ENCODE measurements at regions not wholly inside any gene's neighbourhood (a gene's known extent, or its start where the extent isn't known, plus 50 kb on each side); places are given as distances from the start of the nearest gene placed in this dataset.

GRCh38 chr14:39843881-39844280, 411.6 kb upstream of the FBXO33 start:
- DNase-seq = no peak

- DNase-seq = no peak
These were observed 408.9 kb upstream of the FBXO33 start for GRCh38 chr14:39841088-39841487.

GRCh38 chr14:39827901-39828655, 395.8 kb upstream of the FBXO33 start:
- DNase-seq = no peak

DNA sequence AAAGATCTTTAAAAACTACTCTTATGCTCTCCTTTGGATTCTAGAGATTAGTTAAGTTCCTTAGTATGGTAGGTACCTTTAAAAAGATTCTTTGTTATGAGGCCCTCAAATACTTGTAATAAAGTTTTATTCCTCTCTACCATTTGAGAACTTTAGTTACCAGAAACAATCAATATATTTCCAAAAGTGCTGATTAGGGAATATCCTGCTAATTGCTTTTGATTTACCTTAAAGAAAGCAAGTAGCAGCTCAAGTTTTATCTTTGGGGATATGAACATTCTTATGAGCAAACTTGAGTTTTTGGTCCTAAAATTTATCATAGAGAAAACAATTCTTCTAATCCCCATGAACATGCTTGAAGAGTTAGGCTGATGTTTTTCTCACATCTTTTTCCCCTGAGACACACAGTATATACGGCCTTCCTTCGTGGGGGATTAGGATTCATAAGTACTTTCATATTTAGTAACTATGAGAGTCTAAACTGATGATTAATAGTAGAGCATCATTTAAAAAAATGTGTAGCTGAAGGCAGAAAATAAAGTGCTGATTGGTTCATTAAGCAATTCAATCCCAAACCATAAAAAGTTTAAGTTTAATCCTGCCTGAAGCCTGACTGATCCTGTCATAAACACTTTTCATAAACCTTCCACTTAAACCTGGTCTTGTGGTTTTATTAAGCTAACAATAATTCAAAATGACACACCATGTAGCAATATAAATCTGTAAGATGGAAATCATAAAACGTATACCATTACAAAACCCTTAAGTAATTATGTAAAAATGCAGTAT, 380.5 kb upstream of the FBXO33 start:
- DNase-seq = no peak

GRCh38 chr14:39807271-39807670, 375.0 kb upstream of the FBXO33 start:
- no peak for DNase-seq

GRCh38 chr14:39784461-39784860, 352.2 kb upstream of the FBXO33 start:
- DNase-seq = no peak

DNA sequence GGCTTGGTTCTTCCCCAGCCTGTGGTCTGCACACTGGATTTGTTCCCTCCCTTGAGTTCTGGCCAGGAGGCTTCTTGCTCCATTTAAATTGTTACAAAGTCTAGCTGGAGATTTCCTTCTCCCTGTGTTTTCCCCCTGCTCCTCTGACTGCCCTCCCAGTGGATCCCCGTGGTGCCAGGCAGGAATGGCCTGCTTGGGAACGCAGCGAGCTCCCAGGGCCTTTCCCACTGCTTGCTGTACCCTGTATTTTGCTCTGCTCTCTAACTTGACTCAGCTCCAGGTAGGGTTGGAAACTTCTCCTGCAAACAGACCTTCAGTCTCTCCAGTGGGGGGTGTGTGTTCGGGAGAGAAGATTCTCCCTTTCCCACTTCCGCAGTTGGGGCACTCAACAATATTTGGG, 349.2 kb upstream of the FBXO33 start:
- DNase-seq = no peak

DNA sequence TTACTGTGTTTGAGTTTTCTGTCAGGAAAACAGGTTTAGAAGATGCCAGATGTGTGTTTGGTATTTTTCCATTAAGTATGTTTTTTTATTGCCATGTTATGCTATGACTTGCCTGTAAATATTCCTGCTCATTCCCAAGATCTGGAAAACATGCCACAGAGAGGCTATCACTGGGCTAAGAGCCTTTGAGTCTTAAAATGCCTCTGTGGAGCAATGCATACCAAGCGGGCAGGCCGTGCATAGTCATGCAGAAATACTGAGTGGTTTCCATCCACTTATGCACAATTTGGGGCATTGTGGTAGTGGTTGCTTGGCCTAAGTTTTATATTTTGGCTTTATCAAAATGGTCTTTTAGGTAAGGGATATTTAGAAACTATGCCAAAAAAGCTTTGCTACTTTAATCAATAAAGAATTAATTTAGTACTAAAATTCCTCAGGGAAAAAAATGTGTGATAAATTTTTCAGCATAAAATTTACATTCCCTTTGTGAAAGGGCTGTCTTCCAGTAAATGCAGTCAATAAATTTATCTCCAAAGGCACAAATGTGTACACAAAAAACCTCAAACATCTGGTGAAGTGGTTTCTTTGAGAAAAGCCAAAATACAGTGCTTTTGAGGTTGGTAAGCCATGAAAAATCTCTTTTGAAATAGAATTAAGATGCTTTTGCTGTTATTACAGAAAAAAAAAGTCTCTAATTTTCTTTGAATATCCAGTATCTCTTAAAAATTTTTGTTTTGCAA, 341.3 kb upstream of the FBXO33 start:
- DNase-seq = no peak

GRCh38 chr14:39772627-39773026, 340.4 kb upstream of the FBXO33 start:
- DNase-seq = no peak

GRCh38 chr14:39768589-39768988, 336.4 kb upstream of the FBXO33 start:
- no peak for DNase-seq

DNA sequence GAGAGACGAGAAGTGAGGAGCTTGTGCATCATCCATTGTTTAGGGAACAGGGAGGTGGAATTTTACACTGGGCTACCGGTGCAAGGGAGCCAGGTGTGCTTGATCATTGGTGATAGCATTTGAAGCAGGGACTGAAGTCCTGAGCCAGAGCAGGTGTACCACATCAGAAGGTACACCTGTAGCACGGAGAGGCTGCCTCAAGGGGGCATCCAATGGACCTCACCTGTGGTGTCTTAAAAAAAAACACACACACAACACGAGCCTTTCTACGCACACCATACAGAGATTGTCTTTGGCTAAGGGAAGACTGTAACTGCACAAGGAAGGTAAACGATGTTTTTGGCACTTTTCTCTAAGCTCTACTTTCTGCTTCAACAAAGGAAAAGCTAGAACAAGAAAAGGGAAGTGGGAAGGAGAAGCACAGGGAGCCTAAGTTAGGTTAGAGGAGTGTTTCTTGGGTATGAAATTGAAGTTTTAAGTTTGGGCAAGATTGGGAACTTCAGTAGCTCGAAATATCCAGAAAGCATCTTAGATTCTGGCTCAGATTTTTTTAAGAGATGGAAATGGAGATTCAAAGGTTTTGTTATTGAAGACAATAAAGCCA, 334.3 kb upstream of the FBXO33 start:
- no peak for DNase-seq

- no peak for DNase-seq
These were observed 333.4 kb upstream of the FBXO33 start for GRCh38 chr14:39765676-39766075.

GRCh38 chr14:39763402-39763890, 331.2 kb upstream of the FBXO33 start:
- DNase-seq = no peak

DNA sequence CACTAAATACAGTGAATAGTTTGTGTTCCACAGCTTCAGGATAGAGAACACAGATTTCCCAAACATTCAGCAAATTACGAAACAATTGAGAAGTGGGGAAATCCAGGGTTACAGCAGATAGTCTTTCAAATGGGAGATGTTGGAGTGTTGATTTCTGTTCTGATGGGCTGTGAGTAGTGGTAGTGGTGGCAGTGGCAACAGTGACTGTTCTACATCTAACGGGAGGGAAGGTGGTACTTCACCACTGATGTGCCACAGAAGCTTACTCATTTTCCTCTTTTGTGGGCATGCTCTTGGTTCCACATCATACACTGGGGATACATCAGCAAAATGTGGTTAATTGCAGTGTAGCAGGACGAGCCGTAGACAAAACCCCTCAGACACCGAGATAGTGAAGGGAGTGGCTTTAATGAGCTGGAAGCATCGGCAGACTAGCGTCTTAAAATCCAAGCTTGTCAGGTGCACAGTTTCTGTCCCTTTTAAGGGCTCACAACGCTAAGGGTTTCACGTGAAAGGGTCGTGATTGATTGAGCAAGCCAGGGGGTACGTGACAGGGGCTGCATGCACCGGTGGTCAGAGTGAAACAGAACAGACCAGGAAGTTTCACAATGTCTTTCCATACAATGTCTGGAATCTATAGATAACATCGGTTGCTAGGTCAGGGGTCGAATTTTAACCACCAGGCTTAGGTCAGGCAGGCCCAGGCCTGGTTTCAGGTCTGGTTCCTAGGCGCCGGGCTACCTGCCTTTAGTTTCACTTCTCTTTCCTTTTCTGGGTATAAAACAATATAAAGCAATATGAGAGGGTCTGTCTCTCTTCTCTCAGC, 330.6 kb upstream of the FBXO33 start:
- DNase-seq = no peak

- no peak for DNase-seq
These were observed 323.1 kb upstream of the FBXO33 start for GRCh38 chr14:39755269-39755878.

GRCh38 chr14:39740454-39740853, 308.2 kb upstream of the FBXO33 start:
- DNase-seq = no peak

DNA sequence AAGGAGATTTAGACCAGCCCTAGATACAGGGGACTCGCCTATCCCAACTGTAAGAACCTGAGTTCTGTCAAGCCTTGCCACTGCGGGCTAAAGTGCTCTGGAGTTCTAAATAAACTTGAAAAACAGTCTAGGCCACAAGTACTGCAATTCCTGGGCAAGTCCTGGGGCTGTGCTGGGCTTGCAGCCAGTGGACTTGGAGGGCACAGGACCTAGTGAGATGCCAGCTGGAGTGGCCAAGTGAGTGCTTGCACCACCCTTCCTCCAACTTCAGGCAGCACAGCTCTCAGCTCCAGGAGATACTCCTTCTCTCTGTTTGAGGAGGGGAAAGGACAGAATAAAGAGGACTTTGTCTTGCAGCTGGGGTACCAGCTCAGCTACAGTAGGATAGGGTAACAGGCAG, 307.6 kb upstream of the FBXO33 start:
- DNase-seq = no peak

GRCh38 chr14:39734306-39734705, 302.1 kb upstream of the FBXO33 start:
- DNase-seq = no peak

DNA sequence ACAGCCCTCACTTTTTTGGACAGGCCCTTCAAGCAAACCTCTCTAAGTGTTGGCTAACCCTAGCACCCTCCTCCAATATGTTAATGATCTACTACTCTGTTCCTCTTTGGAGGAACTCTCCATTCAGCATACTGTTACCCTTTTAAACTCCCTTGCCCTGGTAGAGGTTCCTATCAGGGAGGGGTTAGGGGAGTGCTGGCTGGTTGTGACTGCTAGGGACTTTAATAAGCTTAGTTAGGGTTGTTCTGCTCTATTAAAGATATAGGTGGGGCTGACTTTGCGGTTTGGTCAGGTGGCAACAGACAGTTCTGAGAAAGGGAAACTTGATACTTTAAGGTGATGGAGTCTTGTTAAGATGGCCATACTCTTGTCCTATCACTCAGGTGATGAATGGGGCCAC, 301.5 kb upstream of the FBXO33 start:
- DNase-seq = no peak

GRCh38 chr14:39731912-39732311, 299.7 kb upstream of the FBXO33 start:
- no peak for DNase-seq

DNA sequence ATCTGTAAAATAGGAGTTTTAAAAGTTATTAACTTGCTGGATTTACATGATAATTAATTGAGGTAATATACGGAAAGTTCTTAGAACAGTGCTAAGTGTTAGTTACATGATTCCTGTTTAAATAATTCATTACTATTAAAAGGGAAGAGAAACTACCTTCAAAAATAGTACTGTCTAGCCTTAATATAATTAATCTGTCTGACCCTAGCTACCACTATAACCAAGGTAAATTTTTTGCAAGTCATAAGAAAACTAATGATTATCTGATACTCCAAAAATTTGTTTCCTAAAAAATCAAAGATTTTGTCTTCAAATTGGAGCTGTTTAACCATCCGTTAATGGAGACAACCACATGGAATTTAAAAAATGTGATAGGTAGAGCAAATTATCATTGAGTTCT, 294.3 kb upstream of the FBXO33 start:
- DNase-seq = no peak

All from NCI-H774 (cell line).